ENCODE measurements at regions not wholly inside any gene's neighbourhood (a gene's known extent, or its start where the extent isn't known, plus 50 kb on each side); places are given as distances from the start of the nearest gene placed in this dataset.

DNA sequence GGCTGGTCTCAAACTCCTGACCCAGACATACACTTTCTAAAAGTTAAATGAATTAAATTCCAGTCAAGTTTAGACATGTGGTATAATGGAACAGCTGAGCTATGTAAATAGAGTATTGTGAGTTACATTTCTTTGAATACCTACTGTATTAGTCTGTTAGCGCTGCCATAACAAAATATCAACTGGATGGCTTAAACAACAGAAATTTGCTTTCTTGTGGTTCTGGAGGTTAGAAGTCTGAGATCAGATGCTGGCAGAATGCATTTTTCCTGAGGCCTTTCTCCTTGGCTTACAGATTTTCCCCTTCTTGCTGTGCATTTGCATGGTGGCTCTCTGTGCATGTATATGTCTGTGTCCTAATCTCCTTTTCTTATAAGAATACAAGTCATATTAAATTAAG, 101.5 kb upstream of the TGFBR2 start:
- DNase-seq = no peak

GRCh38 chr3:30505866-30506520, 100.4 kb upstream of the TGFBR2 start:
- DNase-seq = no peak

DNA sequence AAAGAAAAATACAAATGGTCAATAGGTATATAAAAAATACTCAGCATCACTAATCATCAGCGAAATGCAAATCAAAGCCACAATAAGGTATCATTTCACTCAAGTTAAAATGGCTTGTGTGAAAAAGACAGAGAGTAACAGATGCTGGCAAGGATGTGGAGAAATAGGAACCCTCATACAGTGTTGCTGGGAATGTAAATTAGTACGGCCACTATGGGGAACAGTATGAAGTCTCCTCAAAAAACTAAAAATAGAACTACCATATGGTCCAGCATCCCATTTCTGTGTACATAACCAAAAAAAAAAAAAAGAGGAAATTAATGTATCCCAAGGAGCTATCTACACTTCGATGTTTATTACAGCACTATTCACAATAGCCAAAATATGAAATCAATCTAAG, 98.1 kb upstream of the TGFBR2 start:
- DNase-seq = no peak

GRCh38 chr3:30510596-30510995, 95.8 kb upstream of the TGFBR2 start:
- DNase-seq = no peak

- DNase-seq = no peak
These were observed 94.7 kb upstream of the TGFBR2 start for GRCh38 chr3:30511524-30512251.

DNA sequence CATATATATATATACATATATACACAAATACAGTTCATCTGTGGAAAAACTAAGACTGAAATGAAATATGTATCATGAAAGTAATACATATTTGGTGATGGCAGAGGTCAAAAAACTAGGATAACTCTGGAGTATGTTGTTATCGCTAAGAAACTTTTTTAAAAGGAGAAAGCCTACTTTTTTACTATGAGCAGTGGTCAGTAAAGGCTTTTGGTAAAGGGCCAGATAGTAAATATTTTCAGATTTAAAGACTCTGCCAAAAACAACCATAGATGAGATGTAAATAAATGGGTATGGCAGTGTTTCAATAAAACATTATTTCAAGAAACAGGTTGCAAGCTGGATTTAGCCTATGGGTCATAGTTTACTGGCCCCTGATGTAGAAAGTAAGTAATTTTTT, 93.8 kb upstream of the TGFBR2 start:
- DNase-seq = no peak

- no peak for DNase-seq
These were observed 92.8 kb upstream of the TGFBR2 start for GRCh38 chr3:30513374-30514152.

DNA sequence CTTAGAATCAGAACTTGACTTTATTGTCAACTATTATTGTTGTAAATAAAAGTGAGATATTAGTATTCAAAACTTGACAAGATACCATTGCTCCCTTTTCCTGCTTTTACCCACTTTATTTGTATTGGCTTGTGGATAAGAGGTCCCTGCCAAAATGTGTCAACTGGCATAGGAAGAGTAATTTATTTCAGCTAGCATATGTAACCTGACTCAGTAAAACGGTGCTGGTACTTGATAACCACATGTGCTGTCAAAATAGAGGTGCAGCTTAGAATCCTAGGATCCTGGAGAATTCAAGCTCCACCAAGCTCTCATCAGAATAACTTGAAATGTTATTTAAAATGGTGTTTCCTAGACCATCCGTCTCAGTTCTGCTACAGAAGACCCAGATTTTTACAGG, 90.2 kb upstream of the TGFBR2 start:
- DNase-seq = peak; percentile 12 to 55

DNA sequence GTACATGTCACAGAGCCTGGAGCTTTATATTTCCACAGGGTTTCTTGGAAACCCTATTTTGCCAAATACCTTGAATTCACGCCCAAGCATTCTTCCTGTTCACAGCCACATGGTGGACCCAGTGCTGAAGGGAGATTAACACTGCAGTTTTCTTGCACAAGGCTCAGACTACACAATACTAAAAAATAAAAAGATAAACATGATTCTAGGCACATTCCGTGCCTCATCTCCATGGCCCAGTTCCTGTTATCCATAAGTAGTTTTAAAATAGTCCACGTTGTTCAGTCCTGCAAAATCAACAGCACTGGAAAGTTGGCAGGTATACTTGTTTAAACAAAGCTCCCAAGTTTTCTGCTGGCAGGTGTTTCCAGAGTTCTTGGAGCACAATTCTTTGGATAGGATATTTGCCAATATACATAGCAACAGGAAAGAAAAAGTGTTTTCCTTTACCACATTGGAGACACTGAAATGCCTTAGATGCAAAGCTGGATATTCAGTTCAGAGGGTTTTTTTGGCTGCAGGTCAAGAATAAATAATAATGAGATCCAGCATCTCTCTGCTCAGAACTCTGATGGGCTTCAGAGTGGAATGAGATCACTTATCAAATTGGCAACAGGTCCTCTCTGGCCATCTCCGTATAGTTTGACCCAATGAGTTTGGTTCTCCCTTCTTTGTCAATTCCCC, 88.1 kb upstream of the TGFBR2 start:
- DNase-seq = peak; percentile 3 to 52

- DNase-seq = no peak
These were observed 87.5 kb upstream of the TGFBR2 start for GRCh38 chr3:30518872-30519271.

GRCh38 chr3:30520699-30521098, 85.7 kb upstream of the TGFBR2 start:
- no peak for DNase-seq

DNA sequence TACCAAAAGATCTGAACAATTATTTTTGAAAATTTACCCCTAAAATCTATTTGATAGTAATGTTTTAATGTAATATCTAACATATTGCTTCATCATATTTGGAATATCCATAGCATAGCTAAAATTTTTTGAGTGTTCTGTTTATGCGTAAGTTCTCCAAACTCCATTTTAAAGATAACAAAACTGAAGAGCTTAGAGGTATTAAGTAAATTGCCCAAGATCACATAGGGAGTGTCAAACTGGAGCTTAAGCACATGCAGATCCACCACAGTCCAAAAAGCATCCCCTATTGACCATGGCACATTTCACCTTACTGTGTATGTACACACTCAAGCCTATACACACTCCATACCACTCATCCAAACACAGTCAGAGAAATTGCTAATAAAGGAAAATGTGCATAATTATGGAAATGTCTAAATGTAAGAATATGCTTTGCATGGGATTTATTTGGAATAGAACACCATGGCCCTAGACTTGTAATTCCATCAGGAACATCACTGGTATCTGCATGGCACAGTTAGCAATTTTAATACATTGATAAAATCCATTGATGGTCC, 85.2 kb upstream of the TGFBR2 start:
- DNase-seq = no peak

DNA sequence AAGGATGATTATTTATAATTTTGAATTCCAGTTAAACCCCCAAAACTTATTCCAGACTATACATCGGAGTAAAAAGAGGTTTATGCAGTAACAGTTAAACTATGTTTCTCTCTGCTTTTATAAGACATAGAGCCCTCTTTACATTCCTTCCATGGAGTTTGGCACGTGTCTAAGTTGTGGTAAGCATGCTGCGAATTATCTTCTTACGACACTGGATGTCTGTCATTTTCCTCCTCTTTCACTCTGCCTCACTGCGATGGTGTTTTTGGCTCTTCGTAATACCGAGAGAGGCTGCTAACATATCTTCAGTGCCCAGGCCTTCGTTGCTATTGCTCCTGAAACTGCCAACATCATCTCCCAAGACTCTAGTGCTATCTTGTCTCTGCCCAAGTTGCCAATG, 83.9 kb upstream of the TGFBR2 start:
- no peak for DNase-seq

DNA sequence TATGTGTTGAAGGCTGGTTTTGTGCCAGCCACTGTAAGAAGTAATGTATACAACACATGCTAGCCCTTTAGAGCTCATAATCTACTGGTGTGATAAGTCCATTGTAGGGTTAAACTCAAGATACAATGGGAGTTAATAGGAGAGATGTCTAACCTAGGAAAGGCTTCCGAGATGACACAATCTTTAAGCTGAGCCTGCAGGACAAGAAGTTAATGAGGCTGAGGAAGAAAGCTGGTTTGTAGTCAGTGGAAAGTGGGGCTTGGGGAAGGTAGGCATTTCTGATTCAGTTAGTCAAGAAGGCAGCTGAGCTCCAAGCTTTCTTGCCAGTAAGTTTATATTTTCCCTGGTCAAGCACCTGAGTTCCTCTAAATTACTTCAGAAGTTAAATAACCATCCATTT, 83.0 kb upstream of the TGFBR2 start:
- DNase-seq = no peak

- no peak for DNase-seq
These were observed 81.9 kb upstream of the TGFBR2 start for GRCh38 chr3:30524357-30525040.

DNA sequence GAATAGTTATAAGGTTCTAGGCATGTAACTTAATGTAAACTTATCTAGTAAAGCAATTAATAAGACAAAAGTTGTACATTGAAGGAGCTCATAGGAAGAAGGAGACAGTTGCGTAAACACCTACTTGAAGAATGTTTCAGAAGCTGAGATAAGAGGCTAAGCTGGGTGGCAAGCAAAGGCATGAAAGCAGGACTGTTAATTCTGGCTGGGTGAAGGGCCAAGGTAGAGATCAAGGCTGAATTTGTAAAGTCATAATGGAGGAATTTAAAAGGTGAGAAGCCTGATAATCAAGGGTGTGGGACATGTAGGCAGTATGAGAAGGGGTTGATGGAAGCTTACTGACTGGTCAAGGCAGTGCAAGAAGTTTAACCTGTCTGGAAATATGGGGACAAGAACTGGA, 80.4 kb upstream of the TGFBR2 start:
- DNase-seq = no peak

DNA sequence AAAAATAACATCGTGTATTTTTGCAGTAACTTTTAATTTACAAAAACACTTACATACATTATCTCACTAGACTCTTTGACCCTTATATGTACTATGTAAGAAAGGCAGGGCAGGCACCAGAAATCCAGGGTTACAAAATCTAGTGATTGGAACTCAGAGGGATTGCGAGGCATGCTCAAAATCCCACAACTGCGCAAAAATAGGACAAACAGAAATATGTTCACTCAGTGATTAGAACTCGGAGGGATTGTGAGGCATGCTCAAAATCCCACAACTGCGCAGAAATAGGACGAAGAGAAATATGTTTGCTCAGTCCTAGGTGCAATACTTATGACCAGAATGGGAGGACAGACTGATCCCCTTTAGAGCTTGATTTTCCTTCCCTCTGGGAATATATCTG, 79.2 kb upstream of the TGFBR2 start:
- no peak for DNase-seq

DNA sequence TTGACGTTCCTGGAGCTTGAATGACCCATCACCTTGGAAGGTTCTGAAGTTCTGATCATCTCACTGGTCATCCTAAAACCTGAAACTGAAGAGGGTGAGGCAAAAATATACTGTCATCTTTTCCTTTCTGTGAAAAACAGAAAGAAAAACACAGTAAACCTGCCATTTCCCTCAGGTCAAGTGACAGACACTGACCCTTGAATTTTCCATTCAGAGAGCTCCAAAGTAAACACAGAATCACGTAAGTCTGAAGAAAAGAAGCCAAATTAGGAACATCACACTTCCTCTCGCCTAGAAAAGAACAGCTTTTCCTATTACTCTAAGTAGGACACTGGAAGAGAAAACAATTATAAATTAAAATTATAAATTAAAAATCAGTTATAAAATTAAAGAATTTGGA, 78.7 kb upstream of the TGFBR2 start:
- no peak for DNase-seq

- DNase-seq = no peak
These were observed 76.3 kb upstream of the TGFBR2 start for GRCh38 chr3:30530084-30530483.

DNA sequence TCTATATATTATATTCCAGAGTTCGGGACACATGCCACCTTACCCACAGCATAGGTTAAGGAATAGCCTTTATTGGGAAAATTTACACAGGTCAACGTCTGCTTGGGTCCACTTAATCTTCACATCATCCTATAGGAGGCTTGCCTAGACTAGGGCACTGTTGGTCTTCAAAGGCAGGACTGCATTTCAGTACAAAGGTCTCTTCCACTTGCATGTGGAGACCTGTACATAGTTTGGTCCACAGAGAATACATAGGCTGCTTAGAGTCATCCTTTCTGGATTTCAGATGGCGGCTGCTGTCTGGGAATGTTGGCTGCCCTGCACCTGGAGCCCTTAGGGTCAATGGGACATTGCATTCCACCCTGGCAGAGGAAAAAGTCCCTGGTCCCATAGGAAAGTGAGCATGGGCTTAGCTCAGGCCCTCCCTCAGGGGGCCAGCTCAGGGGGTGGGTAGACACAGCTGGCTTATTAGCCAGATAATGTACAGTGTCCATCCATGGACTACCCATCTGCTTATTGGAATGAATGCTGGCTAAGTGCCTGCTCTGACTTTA, 75.3 kb upstream of the TGFBR2 start:
- DNase-seq = no peak

DNA sequence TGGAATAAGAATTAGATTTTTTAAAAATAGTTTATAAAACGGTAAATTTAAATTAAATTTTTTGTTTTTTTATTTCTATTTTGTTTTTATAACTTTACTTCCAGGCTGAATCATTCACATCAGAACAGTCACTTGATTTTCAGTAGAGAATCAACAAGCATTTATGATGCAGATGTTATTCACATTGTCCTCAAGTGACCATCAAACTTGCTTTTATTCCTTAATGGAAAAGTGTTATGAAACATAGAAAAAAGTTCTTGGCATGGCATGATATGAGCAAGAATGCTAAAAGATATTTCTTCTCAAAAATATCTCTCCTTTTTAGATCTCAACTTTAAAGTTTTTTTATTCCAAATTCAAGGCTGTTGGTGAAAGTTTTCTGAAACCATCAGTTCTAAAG, 70.9 kb upstream of the TGFBR2 start:
- no peak for DNase-seq

DNA sequence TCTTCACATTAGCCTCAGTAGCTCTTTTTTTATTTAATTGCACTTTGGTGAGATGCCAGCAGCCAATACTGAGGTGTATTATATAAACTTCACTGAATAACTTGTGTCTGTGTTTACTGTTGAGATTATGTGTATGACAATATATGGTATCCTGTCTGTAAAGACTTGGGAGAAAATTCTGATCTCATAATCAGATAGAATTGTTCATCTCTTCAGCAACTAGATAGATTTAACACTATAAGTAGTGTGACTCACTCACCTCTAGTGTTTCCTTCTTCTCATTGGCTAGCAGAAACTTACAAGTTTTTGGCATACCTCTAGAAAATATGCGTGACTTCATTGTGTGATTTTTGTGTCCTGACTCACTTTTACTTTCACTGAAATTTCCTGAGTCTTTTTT, 67.6 kb upstream of the TGFBR2 start:
- no peak for DNase-seq

Data from NCI-H2081 (cell line).